ENCODE measurements at regions not wholly inside any gene's neighbourhood (a gene's known extent, or its start where the extent isn't known, plus 50 kb on each side); places are given as distances from the start of the nearest gene placed in this dataset.

- TF ChIP-seq, protein P1, sequence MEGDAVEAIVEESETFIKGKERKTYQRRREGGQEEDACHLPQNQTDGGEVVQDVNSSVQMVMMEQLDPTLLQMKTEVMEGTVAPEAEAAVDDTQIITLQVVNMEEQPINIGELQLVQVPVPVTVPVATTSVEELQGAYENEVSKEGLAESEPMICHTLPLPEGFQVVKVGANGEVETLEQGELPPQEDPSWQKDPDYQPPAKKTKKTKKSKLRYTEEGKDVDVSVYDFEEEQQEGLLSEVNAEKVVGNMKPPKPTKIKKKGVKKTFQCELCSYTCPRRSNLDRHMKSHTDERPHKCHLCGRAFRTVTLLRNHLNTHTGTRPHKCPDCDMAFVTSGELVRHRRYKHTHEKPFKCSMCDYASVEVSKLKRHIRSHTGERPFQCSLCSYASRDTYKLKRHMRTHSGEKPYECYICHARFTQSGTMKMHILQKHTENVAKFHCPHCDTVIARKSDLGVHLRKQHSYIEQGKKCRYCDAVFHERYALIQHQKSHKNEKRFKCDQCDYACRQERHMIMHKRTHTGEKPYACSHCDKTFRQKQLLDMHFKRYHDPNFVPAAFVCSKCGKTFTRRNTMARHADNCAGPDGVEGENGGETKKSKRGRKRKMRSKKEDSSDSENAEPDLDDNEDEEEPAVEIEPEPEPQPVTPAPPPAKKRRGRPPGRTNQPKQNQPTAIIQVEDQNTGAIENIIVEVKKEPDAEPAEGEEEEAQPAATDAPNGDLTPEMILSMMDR (IDR thresholded peaks at IDR 0.05) = no peak
- TF ChIP-seq EZH2 (IDR thresholded peaks at IDR 0.05; ENCODE audit: borderline replicate concordance, insufficient read depth, low read depth, low read length, poor library complexity, severe bottlenecking) = no peak
- no peaks in the 10 kb centered on the region for H3K4me1 ChIP-seq (ENCODE audit: control insufficient read depth in 2 of 2, insufficient read depth in 2 of 2, low read length in 2 of 2)
- H3K36me3 ChIP-seq (replicated peaks in 1 of 2; ENCODE audit: control extremely low read depth in 1 of 2, control insufficient read depth in 1 of 2, extremely low read depth in 1 of 2, insufficient read depth in 2 of 2, low read length in 1 of 2) = no peaks in the 10 kb centered on the region
- no peaks in the 10 kb centered on the region for H3K9me3 Mint-ChIP-seq (ENCODE audit: insufficient read depth)
- no peak overlapping the region for H2AFZ ChIP-seq (ENCODE audit: insufficient read depth, low read depth, low read length, poor library complexity, severe bottlenecking)
- no peak overlapping the region for H3K27ac Mint-ChIP-seq
- no peaks in the 10 kb centered on the region for H3K4me1 Mint-ChIP-seq
- no peak overlapping the region for H3K27ac ChIP-seq (ENCODE audit: low read length in 2 of 2)
- H3K4me3 Mint-ChIP-seq = no peak overlapping the region
- WGBS (ENCODE audit: insufficient coverage) = no CpG with 5 or more reads among the region's 2 CpGs
- intact Hi-C loops (cut with micrococcal nuclease) = no loop called here
- H3K4me3 ChIP-seq (ENCODE audit: control extremely low read depth in 1 of 5, extremely low read depth in 1 of 5, insufficient read depth in 1 of 5, low read depth in 2 of 5, low read length in 4 of 5) = no peak overlapping the region
- no peaks in the 10 kb centered on the region for H3K79me2 ChIP-seq (ENCODE audit: control insufficient read depth, insufficient read depth, low read length)
- no peak overlapping the region for H3K4me2 ChIP-seq (replicated peaks; ENCODE audit: low read depth, low read length, poor library complexity, severe bottlenecking)
- peaks cover 35% of the 10 kb centered on the region for H3K27me3 Mint-ChIP-seq
- no peak for ATAC-seq (ENCODE audit: low read depth)
- no peaks in the 10 kb centered on the region for H4K20me1 ChIP-seq (ENCODE audit: control insufficient read depth, insufficient read depth, low read length, poor library complexity, severe bottlenecking)
- no peak overlapping the region for H3K9ac ChIP-seq (ENCODE audit: low read length)
- no peaks in the 10 kb centered on the region for H3K9me3 ChIP-seq (ENCODE audit: control extremely low read depth in 1 of 3, control insufficient read depth in 2 of 3, insufficient read depth in 1 of 3, low read length in 2 of 3)
- peaks cover 0 to 21% (median 0%) of the 10 kb centered on the region in 4 experiments for H3K27me3 ChIP-seq (replicated peaks in 1 of 4; ENCODE audit: control extremely low read depth in 1 of 4, control insufficient read depth in 3 of 4, insufficient read depth in 4 of 4, low read length in 3 of 4)
- POLR2A ChIA-PET = no interaction called here
- no peak for DNase-seq
- CTCF ChIA-PET = no interaction called here
Observed at GRCh38 chr13:23990455-23990854, 93.2 kb upstream of the C1QTNF9B start.

DNA sequence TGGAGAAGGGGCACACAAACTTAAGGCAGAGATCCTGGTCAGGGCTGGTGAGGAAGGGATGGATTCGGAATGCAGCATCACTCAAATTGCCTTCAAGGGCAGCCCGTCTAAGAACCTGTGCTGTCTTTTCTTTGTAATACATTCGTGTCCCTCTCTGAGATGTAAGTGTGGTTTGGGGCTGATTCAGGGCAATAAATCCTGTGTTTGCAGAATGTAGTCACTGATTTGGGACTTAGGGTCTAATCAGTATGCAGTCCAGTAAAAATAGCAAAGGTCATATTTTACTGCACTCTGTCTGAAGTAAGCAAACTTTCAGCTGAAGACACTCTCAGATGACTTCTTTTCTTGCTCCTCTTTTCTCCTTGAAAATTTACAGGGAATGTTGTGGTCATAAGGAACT is 93.8 kb upstream of the C1QTNF9B start:
- Histone ChIP-seq H3K9me3 (ENCODE audit: control extremely low read depth in 1 of 3, control insufficient read depth in 2 of 3, insufficient read depth in 1 of 3, low read length in 2 of 3) (no peaks in the 10 kb centered on the region), H3K4me3 (ENCODE audit: control extremely low read depth in 1 of 5, extremely low read depth in 1 of 5, insufficient read depth in 1 of 5, low read depth in 2 of 5, low read length in 4 of 5) (no peak overlapping the region), H3K4me1 (ENCODE audit: control insufficient read depth in 2 of 2, insufficient read depth in 2 of 2, low read length in 2 of 2) (no peaks in the 10 kb centered on the region), H3K4me2 (replicated peaks; ENCODE audit: low read depth, low read length, poor library complexity, severe bottlenecking) (no peak overlapping the region), H3K79me2 (ENCODE audit: control insufficient read depth, insufficient read depth, low read length) (no peaks in the 10 kb centered on the region), H3K27me3 (replicated peaks in 1 of 4; ENCODE audit: control extremely low read depth in 1 of 4, control insufficient read depth in 3 of 4, insufficient read depth in 4 of 4, low read length in 3 of 4) (peaks cover 0 to 21% (median 0%) of the 10 kb centered on the region in 4 experiments), H4K20me1 (ENCODE audit: control insufficient read depth, insufficient read depth, low read length, poor library complexity, severe bottlenecking) (no peaks in the 10 kb centered on the region), H3K36me3 (replicated peaks in 1 of 2; ENCODE audit: control extremely low read depth in 1 of 2, control insufficient read depth in 1 of 2, extremely low read depth in 1 of 2, insufficient read depth in 2 of 2, low read length in 1 of 2) (no peaks in the 10 kb centered on the region), H3K27ac (ENCODE audit: low read length in 2 of 2) (no peak overlapping the region), H3K9ac (ENCODE audit: low read length) (no peak overlapping the region), H2AFZ (ENCODE audit: insufficient read depth, low read depth, low read length, poor library complexity, severe bottlenecking) (no peak overlapping the region)
- no peak overlapping the region for H3K27ac Mint-ChIP-seq
- H3K4me1 Mint-ChIP-seq = no peaks in the 10 kb centered on the region
- intact Hi-C loops (cut with micrococcal nuclease) = no loop called here
- ATAC-seq (ENCODE audit: low read depth) = no peak
- whole genome bisulfite sequencing (ENCODE audit: insufficient coverage) = 100% methylated on average over 2 of the region's 3 CpGs
- no peak for DNase-seq
- no peaks in the 10 kb centered on the region for H3K9me3 Mint-ChIP-seq (ENCODE audit: insufficient read depth)
- ChIA-PET CTCF (no interaction called here), POLR2A (no interaction called here)
- peaks cover 29% of the 10 kb centered on the region for H3K27me3 Mint-ChIP-seq
- TF ChIP-seq, protein P1 (IDR thresholded peaks at IDR 0.05) = no peak
- no peak for TF ChIP-seq EZH2 (IDR thresholded peaks at IDR 0.05; ENCODE audit: borderline replicate concordance, insufficient read depth, low read depth, low read length, poor library complexity, severe bottlenecking)
- no peak overlapping the region for H3K4me3 Mint-ChIP-seq
